Bronchial epithelial cell (primary cell): ENCODE measurements at regions not wholly inside any gene's neighbourhood (a gene's known extent, or its start where the extent isn't known, plus 50 kb on each side); places are given as distances from the start of the nearest gene placed in this dataset.
"Not testable (repeated sequence)": the region's sequence is repeated elsewhere in the genome, so short reads cannot be mapped to it uniquely, and the experiment has no call there.

Experiments used
- DNase-seq: peaks from one replicate; pipeline ENCODE4 v3.0.0-alpha.2; 2010; ENCODE audit warnings: low read depth
- FAIRE-seq: peaks from 2 replicates; lab custom pipeline; 2011; peaks lifted over from hg19 to GRCh38; lab: Jason Lieb, UNC
- H3K27me3 ChIP-seq: 2 replicates; pipeline ENCODE4 v1.5.1; 2011; ENCODE audit warnings: low read length; ENCODE audit not compliant: control insufficient read depth, insufficient read depth
- H3K36me3 ChIP-seq: 2 replicates; pipeline ENCODE4 v1.5.1; 2011; ENCODE audit warnings: low read length; ENCODE audit not compliant: control insufficient read depth, insufficient read depth
- H3K4me3 ChIP-seq: 2 replicates; pipeline ENCODE4 v1.5.1; 2011; ENCODE audit warnings: mild to moderate bottlenecking, low read depth, low read length, control low read depth
- CTCF ChIP-seq: IDR thresholded peaks from 2 replicates; pipeline ENCODE4 v1.5.1; 2011; ENCODE audit warnings: mild to moderate bottlenecking, moderate library complexity, low read length, control low read depth, inconsistent platforms; ENCODE audit not compliant: insufficient read depth, severe bottlenecking

- no peaks in the 10 kb centered on the region for H3K36me3 ChIP-seq
- H3K27me3 ChIP-seq: no peaks in the 10 kb centered on the region
- no peak overlapping the region for H3K4me3 ChIP-seq
- FAIRE-seq: no peak
- no peak for TF ChIP-seq CTCF
- DNase-seq: no peak
Measured at GRCh38 chr19:13684021-13684420, 80.3 kb upstream of the MRI1 start.

GRCh38 chr19:13681509-13681908, 82.8 kb upstream of the MRI1 start:
- Histone ChIP-seq H3K36me3 (no peaks in the 10 kb centered on the region), H3K4me3 (no peak overlapping the region), H3K27me3 (no peaks in the 10 kb centered on the region)
- FAIRE-seq (no peak), DNase-seq (no peak)
- no peak for TF ChIP-seq CTCF

- not testable (repeated sequence) for H3K27me3 ChIP-seq, H3K36me3 ChIP-seq, H3K4me3 ChIP-seq, DNase-seq, FAIRE-seq
Measured at GRCh38 chr19:13680708-13681360, 83.5 kb upstream of the MRI1 start.

GRCh38 chr19:13676967-13677366, 87.4 kb upstream of the MRI1 start:
- H3K27me3 ChIP-seq, H3K4me3 ChIP-seq, H3K36me3 ChIP-seq, FAIRE-seq: not testable (repeated sequence)
- DNase-seq: peak; percentile 7

- peak; percentile 2 for DNase-seq
- FAIRE-seq, H3K4me3 ChIP-seq, H3K27me3 ChIP-seq, H3K36me3 ChIP-seq: not testable (repeated sequence)
Measured at GRCh38 chr19:13672480-13673175, 91.7 kb upstream of the MRI1 start.

GRCh38 chr19:13670846-13671245, 93.5 kb upstream of the MRI1 start:
- Histone ChIP-seq H3K4me3 (no peak overlapping the region), H3K36me3 (no peaks in the 10 kb centered on the region), H3K27me3 (no peaks in the 10 kb centered on the region)
- FAIRE-seq (no peak), DNase-seq (no peak)
- no peak for TF ChIP-seq CTCF

- no peaks in the 10 kb centered on the region for H3K36me3 ChIP-seq
- no peaks in the 10 kb centered on the region for H3K27me3 ChIP-seq
- no peak for TF ChIP-seq CTCF
- DNase-seq (no peak), FAIRE-seq (no peak)
- no peak overlapping the region for H3K4me3 ChIP-seq
Measured at GRCh38 chr19:13669780-13670355, 94.5 kb upstream of the MRI1 start.
